ENCODE measurements at regions not wholly inside any gene's neighbourhood (a gene's known extent, or its start where the extent isn't known, plus 50 kb on each side); places are given as distances from the start of the nearest gene placed in this dataset.

DNA sequence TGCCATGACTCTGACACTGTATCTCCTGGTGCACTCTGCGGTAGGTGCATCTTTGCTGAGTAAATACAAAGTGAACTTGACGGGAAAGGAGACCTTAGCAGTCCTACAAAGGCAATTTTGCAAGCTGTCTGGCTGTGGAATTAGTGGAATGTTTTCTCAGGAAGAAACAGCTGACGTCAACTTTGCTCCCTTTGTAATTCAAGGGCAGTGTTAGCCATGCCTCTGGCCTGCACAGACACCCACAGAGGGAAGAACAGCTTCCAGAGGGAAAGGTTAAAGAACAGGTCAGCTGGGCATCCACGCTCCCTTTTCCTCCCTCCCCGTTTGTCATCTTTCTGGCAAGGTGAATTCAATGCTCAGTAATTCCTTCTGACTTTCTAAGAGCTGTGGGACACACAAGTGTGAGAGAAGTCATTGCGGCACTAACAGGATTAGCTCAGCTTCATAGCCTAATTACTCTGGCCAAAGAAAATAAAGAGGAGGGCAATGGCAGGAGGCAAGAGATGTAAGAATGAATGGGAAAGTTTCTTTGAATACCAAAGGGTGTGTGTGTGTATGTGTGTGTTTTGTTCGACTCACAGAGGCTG is 476.9 kb upstream of the GOT2 start (continued):
- no peak for TF ChIP-seq ZNF597 (CRISPR knock-in tag; IDR thresholded peaks at IDR 0.05)
- TF ChIP-seq ZNF781 (CRISPR knock-in tag; IDR thresholded peaks at IDR 0.05; ENCODE audit: borderline replicate concordance, not compliant biosample characterization), result no peak
- TF ChIP-seq KAT8 (CRISPR knock-in tag; IDR thresholded peaks at IDR 0.05), result peak; percentile 56; the same call in 1 of the 2 replicates
- no peak for TF ChIP-seq BCL3 (CRISPR knock-in tag; IDR thresholded peaks at IDR 0.05)
- TF ChIP-seq HNF1A (IDR thresholded peaks at IDR 0.05; ENCODE audit: low read depth), result no peak
- no peak for TF ChIP-seq HNF1A (CRISPR knock-in tag; IDR thresholded peaks at IDR 0.05; ENCODE audit: borderline replicate concordance)
- TF ChIP-seq SALL2 (CRISPR knock-in tag; IDR thresholded peaks at IDR 0.05), result no peak
- TF ChIP-seq, protein P1, sequence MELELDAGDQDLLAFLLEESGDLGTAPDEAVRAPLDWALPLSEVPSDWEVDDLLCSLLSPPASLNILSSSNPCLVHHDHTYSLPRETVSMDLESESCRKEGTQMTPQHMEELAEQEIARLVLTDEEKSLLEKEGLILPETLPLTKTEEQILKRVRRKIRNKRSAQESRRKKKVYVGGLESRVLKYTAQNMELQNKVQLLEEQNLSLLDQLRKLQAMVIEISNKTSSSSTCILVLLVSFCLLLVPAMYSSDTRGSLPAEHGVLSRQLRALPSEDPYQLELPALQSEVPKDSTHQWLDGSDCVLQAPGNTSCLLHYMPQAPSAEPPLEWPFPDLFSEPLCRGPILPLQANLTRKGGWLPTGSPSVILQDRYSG (CRISPR knock-in tag; IDR thresholded peaks at IDR 0.05), result no peak
- no peak for TF ChIP-seq GMEB1 (CRISPR knock-in tag; IDR thresholded peaks at IDR 0.05; ENCODE audit: borderline replicate concordance)
- TF ChIP-seq SP5 (CRISPR knock-in tag; IDR thresholded peaks at IDR 0.05; ENCODE audit: borderline replicate concordance, low read depth), result no peak; the same call in 1 of the 2 replicates
- no peak for TF ChIP-seq GMEB2 (CRISPR knock-in tag; IDR thresholded peaks at IDR 0.05; ENCODE audit: low read depth)
- TF ChIP-seq HNRNPL (IDR thresholded peaks at IDR 0.05; ENCODE audit: low read depth, low read length), result no peak
- TF ChIP-seq, protein P2, sequence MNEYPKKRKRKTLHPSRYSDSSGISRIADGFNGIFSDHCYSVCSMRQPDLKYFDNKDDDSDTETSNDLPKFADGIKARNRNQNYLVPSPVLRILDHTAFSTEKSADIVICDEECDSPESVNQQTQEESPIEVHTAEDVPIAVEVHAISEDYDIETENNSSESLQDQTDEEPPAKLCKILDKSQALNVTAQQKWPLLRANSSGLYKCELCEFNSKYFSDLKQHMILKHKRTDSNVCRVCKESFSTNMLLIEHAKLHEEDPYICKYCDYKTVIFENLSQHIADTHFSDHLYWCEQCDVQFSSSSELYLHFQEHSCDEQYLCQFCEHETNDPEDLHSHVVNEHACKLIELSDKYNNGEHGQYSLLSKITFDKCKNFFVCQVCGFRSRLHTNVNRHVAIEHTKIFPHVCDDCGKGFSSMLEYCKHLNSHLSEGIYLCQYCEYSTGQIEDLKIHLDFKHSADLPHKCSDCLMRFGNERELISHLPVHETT (CRISPR knock-in tag; conservative IDR thresholded peaks at IDR 0.05), result no peak
- no peak for TF ChIP-seq ZFP36L2 (CRISPR knock-in tag; IDR thresholded peaks at IDR 0.05)

Data from HepG2 (cell line).